ENCODE measurements at regions not wholly inside any gene's neighbourhood (a gene's known extent, or its start where the extent isn't known, plus 50 kb on each side); places are given as distances from the start of the nearest gene placed in this dataset.
A peak's percentile ranks its signal among the peaks of the same experiment; 100 is the strongest.

DNA sequence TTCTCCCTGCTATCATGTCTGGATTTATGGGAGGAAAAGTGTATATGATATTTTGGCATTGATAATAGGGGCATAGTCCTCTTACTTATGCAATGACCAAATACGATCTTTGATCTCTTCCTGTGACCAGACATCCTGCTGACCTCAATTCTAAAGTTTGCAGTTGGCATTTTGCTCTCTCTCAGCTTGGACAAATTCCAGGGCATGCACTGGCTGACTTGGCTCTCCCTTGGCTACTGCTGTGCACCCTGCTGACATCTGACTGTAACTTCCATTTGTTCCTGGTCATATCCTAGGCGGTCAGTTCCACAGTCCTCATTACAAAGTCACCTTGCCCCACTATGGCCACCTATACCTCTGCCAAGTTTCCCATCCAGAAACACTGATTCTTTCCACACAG, 380.7 kb upstream of the NR5A2 start:
- no peak for DNase-seq (ENCODE audit: low read depth in 4 of 4, low spot score in 2 of 4)

DNA sequence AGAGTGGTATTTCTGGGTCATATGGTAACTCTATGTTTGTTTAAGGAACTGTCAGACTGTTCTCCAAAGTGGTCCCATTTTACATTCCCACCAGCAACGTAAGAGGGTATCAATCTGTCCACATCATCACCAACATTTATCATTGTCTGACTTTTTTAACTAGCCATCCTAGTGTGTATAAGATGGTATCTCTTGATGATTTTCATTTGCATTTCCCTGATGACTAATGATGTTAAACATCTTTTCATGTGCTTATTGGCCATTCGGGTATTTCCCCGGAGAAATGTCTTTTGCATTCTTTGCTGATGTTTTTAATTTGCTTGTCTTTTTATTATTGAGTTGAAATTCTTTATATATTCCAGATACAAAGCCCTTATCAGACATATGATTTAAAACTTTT, 370.1 kb upstream of the NR5A2 start:
- DNase-seq (ENCODE audit: low read depth in 4 of 4, low spot score in 2 of 4), result no peak

DNA sequence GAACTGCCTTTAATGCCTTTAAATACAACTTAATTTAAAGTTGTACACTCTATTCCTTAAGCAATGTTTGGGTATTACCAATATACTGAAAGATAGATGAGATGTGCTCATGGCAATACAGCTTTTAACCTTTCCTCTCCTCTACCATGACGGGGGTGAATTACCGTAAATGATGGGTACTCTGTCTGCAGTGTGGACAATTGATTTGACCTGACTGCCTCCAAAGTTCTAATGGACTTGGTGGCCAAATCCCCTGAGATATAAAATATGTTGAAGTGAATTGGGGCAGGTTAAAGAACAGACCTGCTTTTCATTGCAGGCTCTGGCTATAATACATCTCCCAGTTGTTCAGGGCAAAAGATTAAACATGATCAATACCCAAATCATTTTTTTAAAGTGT, 367.4 kb upstream of the NR5A2 start:
- DNase-seq (ENCODE audit: low read depth in 4 of 4, low spot score in 2 of 4), result no peak

DNA sequence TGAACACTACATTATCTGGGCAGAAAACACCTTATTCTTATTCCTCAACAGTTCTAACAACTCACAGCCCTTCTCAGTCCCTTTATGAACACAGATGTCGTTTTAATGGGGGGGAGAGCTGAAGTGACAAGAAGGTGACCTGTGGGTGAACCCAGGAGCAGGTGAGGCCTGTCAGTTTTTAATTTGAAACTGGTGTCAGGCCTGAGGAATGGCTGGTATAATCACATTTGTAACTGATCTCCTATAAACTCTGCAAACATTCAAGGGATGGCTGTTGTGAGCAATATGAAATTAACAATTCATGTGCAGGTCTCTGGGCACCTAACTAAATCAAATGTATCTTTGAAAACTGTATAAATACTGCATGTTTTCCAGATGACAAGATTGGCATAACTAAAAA, 362.1 kb upstream of the NR5A2 start:
- no peak for DNase-seq (ENCODE audit: low read depth in 4 of 4, low spot score in 2 of 4)

DNA sequence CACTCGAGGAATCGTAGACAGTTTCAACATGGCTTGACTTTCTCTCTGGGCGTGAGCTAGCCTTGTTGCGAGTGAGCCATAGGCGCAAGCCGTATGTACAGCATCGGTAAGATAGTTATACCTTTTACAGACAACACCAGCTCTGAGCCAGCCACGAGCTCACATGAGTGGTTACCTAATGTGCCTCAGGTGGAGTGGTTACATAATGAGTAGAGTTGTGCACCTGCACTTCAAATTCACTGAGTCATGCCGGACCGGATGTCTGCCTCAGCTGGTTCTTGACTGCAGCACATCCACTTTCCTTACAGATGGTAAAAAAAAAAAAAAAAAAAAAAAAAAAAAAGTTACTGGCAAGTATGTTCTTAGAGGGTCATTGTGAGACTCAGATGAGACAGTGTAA, 360.4 kb upstream of the NR5A2 start:
- no peak for DNase-seq (ENCODE audit: low read depth in 4 of 4, low spot score in 2 of 4)

DNA sequence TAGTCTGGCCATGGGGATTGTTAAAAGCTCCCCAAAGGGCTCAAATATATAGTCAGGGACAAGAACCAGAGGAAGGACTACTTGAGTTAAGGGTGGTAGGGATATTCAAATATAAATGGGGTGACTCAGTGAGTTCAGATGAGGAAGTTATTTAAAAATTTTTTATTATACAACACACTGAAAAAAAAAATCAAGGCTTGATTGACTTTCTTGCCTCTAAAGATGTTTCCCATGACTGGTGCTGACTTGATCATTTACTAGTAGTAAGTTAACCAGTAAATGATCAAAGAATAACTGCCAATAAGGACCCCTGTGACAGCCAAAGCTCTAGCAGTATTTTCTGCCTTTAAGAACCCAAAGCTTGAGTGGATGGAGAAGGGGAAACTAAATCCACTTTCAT, 357.6 kb upstream of the NR5A2 start:
- DNase-seq (ENCODE audit: low read depth in 4 of 4, low spot score in 2 of 4), result no peak

DNA sequence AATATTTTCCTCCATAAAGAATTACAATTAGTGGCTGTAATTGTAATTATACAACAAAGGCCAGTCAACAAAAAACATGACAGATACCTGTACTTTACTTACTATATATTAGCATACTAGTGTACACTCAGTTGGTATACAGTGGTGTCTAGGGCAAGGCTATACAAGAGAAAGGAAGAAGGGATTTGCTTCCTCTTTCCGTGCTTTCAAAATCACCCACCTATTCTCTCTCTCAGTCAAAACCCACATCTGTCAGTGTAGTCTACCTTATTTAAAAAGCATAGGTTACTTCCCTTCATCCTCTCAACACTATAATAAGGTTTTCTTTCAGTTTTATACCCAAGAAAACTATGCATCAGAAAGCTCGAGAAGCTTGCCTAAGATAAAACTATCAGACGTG, 355.8 kb upstream of the NR5A2 start:
- no peak for DNase-seq (ENCODE audit: low read depth in 4 of 4, low spot score in 2 of 4)

DNA sequence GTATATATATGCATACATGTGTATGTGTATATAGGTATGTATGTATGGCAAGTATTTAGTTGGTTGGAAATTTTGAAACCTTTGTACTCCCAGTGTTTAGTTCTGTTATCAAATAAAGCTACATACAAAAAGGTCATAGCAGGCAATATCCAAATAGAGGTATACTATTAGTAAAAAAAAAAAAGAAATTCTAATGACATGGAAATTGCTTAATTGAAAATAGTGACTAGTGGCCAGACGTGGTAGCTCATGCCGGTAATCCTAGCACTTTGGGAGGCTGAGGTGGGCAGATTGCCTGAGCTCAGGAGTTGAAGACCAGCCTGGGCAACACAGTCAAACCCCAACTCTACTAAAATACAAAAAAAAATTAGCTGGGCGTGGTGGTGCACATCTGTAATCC, 351.6 kb upstream of the NR5A2 start:
- DNase-seq (ENCODE audit: low read depth in 4 of 4, low spot score in 2 of 4), result no peak

DNA sequence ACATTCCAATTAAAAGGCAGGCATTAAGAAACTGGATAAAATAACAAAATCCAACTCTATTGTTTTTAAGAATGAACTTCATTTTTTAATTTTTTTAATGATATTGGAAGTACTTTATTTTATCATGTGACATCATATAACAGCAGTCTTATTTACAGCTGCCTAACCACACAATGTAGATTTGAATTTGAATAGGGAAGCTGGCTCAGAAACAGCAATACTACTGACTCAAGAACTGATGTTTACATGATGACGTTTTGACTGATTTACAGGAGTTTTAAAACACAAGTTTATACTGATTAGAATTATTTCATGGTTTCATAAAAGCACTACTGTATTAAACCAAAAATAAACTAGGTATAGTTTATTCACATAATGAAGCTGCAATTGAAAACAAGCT, 348.7 kb upstream of the NR5A2 start:
- no peak for DNase-seq (ENCODE audit: low read depth in 4 of 4, low spot score in 2 of 4)

DNA sequence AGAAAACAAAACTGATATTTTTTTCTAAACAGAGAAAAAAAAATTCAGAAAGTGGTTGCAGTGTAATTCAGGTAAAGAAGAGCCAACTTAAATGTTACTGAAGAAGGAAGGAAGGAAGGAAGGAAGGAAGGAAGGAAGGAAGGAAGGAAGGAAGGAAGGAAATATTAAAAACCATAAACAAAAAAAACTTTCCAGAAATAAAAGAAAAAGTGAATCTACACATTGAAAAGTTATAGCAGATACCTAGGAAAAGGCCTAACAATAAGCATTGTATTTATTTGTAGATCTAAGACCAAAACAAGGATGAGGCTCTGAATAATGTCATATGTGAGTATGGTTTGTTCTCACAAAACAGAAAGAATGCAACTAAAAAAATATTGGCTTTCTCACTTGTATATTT, 345.4 kb upstream of the NR5A2 start:
- no peak for DNase-seq (ENCODE audit: low read depth in 4 of 4, low spot score in 2 of 4)

DNA sequence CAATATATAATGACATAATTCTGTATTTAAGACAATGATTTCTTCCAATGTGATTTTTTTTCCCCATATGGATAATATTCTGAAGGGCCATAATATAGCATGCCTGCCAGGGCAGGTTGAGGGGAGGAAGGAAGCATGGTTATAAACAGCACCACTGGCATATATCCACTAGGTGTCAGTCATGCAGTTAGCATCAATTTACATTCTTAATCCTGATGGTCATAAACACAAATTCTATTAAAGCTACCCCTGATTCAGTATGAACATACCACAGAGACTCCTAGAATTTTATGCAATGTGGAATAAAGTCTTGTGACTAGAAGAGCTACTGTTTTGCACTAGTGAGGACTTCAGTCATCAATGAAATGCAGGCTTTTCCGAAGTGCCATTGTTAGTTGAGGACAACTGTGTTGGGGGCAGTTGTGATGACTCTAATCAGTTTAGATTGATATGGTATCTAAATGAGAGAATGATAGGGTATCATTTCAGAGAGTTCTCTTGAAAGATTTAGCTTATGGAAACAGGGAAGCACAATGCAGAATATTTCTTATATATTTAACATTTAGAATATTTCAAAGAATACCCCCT, 342.7 kb upstream of the NR5A2 start:
- DNase-seq (ENCODE audit: low read depth in 4 of 4, low spot score in 2 of 4), result peak in 2 of 4 donors; percentile 15 to 40

DNA sequence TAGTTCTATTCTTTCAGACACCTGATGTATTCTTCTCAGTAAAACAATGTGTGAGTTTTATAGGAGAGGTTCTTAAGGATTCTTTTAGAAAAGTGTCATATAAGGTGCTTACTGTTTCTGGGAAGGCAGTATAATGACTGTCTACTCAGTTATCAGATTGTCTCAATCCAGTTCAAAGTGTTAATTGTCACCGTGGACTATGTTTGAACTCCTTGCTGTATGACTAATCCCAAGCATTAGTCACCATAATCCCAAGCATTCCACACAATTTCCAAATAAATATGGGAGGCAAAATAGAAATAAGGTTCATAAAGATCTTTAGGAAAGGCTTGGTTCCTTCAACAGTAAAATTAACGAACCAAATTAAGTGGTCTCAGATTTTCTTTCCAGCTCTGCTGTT, 342.1 kb upstream of the NR5A2 start:
- no peak for DNase-seq (ENCODE audit: low read depth in 4 of 4, low spot score in 2 of 4)

DNA sequence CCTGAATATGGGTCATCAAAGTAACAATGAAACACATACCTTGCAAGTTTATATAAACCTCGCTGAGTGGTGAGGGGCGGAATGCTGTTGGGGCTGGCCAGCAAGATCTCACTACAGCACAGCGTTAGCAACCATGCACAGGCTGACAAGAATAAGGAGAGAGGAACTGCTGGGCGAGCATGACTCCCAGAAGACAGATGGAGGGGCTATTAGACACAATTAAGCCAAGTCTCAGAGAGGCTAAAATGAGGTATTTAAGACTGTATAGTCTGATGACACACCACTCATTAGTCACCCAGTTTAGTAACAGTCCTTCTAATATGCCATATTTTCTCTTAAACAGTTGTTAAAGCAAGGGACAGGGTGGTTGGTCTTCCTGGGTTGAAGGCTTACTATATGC, 340.2 kb upstream of the NR5A2 start:
- DNase-seq (ENCODE audit: low read depth in 4 of 4, low spot score in 2 of 4), result no peak

DNA sequence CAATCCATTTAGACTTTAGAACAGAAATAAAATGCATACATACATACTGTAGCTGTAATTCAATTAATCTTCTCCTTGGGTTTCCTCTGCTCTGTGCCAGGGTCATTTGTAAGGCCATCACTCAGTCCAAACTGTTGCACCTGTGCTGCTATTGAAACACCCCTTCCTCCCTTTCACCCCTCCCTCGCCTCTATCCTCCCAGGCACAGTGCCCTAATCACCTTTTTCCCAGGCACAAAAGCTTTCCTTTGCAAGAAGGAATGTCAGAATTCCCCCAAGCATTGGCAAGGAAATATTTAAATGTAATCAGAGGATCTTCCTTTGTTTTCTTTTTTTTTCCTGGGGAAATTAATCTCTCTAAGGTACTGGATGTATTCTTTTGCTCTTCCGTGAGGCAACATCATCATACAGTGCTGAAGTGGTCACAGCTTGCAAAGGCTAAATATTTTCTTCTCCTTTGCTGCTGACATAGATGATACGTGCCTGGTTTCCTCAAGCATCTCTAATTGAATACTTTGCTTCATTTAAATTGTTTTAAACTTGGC, 339.3 kb upstream of the NR5A2 start:
- DNase-seq (ENCODE audit: low read depth in 4 of 4, low spot score in 2 of 4), result no peak

DNA sequence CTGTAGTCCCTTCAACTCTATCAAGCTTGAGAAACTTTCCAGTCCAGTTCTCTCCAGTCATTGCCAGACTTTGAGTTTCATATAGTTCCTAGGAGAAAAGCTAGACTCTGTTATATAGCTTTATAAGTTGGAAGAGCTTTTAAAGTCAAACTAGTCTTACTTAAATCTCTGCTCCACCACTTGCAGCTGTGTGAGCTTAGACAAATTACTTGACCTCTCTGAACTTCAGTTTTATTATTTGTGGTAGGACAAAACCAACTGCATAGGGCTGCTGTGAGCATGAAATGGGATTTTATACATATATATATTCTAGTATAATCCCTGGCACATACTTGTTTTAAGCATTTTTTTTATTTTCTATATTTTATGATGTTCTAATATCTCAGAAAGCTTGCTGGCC, 338.7 kb upstream of the NR5A2 start:
- no peak for DNase-seq (ENCODE audit: low read depth in 4 of 4, low spot score in 2 of 4)

DNA sequence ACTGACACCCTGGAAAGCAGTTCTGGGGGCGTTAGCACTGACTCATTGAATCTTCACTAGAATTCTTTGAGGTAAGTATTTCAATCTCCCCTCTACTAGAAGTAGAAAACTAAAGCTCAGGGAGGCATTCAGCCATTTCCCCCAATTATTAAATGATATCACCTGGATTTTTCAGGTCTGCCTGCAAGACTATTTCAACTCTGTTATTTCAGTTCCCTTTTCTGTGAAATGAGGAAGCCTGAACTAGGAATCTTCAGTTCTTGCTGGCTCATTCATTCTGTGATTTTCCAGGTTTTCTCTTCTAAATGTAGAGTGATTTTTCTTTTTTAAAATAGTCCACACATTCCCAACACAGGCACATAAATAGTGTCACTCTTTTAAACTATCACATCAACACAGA, 337.0 kb upstream of the NR5A2 start:
- no peak for DNase-seq (ENCODE audit: low read depth in 4 of 4, low spot score in 2 of 4)

DNA sequence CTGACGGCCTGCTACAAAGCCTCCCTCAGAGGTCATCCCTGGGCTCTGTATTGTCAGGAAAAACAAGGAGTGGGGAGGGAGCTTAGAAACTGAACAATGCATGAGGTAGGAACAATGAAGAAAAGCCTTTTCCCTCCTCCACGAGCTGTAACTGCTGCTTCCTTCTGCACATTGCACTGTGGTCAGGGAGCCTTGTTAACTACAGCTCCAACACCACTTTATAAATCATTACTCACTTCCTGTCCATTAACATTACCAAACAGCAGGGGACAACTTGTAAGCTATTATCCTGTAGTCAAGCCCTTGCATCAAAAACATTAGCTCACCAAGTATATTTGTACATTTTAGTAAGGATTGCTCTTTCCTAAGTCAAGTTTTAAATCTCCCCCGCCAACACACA, 336.0 kb upstream of the NR5A2 start:
- DNase-seq (ENCODE audit: low read depth in 4 of 4, low spot score in 2 of 4), result no peak

DNA sequence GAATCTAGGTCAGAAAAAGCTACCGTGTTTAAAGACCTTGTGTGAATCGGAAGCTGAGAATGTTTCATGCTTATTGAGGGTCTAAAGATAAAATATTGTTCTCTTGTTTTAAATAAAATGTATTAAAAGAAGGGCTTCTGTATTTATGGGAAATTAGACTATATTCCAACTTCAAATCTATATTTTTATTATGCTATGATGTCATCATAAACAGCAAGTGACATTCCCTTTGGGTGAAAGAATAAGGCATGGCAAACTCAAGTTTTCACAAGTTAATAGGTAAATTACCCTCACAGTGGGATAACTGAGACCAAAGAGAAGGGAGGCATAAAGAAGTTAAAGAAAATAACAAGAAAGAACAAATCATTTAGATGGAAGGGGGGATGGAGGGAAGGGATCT, 333.8 kb upstream of the NR5A2 start:
- DNase-seq (ENCODE audit: low read depth in 4 of 4, low spot score in 2 of 4), result no peak

DNA sequence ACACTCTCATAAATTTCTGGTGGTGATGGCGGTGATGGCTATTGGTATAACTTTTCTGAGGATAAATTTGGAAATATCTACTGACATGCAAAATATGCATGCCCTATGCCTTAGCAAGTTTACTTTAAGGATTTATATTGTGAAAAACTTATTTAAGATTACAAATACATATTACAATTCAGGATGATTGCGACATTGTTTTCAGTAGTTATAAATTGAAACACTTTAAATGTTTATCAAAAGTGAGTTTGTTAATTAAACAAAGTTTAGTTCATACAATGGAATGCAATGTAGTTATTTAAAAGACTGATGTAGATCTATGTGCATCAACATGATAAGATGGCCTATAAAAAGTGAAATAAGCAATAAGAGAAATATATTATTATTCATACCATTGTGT, 331.3 kb upstream of the NR5A2 start:
- DNase-seq (ENCODE audit: low read depth in 4 of 4, low spot score in 2 of 4), result no peak

DNA sequence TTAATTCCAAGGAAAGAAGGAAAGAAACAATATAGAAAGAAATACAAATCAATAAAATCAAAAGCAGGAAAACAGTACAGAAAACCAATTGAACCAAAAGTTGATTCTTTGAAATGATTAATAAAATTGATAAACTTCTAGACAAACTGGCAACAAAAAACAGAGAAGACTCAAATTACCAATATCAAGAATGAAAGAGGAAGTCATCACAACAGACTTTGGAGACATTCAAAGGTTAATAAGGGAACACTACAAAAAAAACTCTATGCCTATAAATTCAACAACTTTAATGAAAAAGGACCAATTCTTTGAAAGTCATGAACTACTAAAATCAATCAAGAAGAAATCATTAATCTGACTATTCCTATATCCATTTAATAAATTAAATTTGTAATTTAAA, 329.3 kb upstream of the NR5A2 start:
- no peak for DNase-seq (ENCODE audit: low read depth in 4 of 4, low spot score in 2 of 4)

DNA sequence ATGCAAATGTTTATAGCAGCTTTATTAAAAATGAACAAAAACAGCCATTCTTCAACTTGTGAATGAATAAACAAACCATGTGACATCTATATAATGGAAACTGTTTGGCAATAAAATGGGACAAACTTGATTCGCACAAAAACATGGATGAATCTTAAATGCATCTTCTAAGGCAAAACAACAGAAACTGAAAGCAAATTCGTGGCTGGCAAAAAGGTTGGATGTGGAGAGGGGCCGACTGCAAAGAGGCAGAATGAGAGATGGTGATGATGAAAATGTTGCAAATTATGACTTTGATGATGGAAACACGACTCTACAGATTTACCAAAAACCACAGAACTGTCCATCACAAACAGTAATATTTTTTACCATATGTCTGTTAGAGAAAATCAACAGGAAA, 327.0 kb upstream of the NR5A2 start:
- no peak for DNase-seq (ENCODE audit: low read depth in 4 of 4, low spot score in 2 of 4)

DNA sequence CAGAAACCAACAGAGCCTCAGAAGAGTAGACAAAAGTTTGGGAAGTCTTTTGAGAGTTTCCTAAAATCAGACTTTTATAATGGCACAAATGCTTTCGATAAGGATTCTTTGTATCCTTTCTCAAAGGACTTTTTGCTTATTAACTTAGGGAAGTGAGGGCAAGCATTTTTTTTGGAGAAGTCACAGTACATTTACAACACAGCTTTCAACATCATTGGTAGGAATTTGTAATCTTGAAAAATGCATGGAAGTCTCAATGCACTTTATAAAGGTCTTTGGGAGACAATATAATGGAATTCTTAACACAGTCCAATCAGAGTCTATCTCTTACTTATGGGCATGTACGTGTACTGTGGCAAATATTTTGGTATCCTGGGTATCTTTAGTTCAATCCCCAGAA, 325.8 kb upstream of the NR5A2 start:
- no peak for DNase-seq (ENCODE audit: low read depth in 4 of 4, low spot score in 2 of 4)

DNA sequence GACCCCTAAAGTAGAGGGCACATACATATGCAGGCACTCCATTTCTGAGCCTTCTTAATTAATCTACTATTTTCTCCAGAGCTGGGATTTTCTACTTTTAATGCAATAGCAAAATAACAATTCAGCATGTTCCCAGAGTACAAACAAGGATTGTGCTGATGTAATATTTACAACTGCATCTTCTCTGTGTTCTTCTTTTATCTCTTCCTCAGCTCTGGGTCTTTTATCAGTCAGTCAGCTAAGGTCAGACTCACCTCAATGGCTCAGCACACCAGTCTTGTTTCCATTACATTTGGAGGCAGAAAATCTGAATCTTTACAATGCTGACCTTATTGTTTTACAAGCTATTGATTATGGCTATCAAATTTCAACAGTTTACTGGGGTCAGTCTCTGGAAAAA, 323.3 kb upstream of the NR5A2 start:
- DNase-seq (ENCODE audit: low read depth in 4 of 4, low spot score in 2 of 4), result no peak
